ENCODE measurements at regions not wholly inside any gene's neighbourhood (a gene's known extent, or its start where the extent isn't known, plus 50 kb on each side); places are given as distances from the start of the nearest gene placed in this dataset.

- no peaks in the 10 kb centered on the region for H3K79me1 ChIP-seq (ENCODE audit: insufficient read depth, low read depth, low read length, poor library complexity, severe bottlenecking)
- DNase-seq = no peak
- no peak overlapping the region for H2BK12ac ChIP-seq (ENCODE audit: insufficient read length, low read depth, low read length)
- no peak for TF ChIP-seq CTCF (conservative IDR thresholded peaks at IDR 0.05)
- no peak overlapping the region for H3K56ac ChIP-seq (ENCODE audit: insufficient read length, low read depth, low read length)
- no peak overlapping the region for H3K27ac ChIP-seq (ENCODE audit: insufficient read length, low read depth, low read length)
- no peak overlapping the region for H2BK15ac ChIP-seq (ENCODE audit: low read depth, low read length)
- Mint-ChIP-seq H3K27ac (no peak overlapping the region), H3K36me3 (ENCODE audit: insufficient read depth in 1 of 3, low read depth in 3 of 3) (no peaks in the 10 kb centered on the region), H3K4me3 (no peak overlapping the region), H3K27me3 (ENCODE audit: low read depth) (no peaks in the 10 kb centered on the region), H3K9me3 (no peaks in the 10 kb centered on the region), H3K4me1 (peaks cover 11 to 14% of the 10 kb centered on the region in 2 experiments)
- H2AK5ac ChIP-seq (ENCODE audit: insufficient read length, low read length) = no peak overlapping the region
- no peaks in the 10 kb centered on the region for H4K20me1 ChIP-seq (ENCODE audit: control insufficient read depth, insufficient read depth, insufficient read length)
- H2AFZ ChIP-seq (ENCODE audit: low read length) = no peak overlapping the region
- no peaks in the 10 kb centered on the region for H3K23me2 ChIP-seq (ENCODE audit: insufficient read length, low read depth, low read length, poor library complexity, severe bottlenecking)
- no peak overlapping the region for H3K4me2 ChIP-seq (ENCODE audit: insufficient read depth, insufficient read length, low read length)
- no peaks in the 10 kb centered on the region for H3K27me3 ChIP-seq (ENCODE audit: insufficient read depth, low read length)
- H3K4me1 ChIP-seq (ENCODE audit: insufficient read depth, low read length) = no peaks in the 10 kb centered on the region; the same call in 1 of the 2 replicates
- WGBS (ENCODE audit: extremely low coverage, insufficient read length, low lambda C conversion rate) = no CpG with 5 or more reads among the region's 1 CpG
- H3K23ac ChIP-seq (ENCODE audit: insufficient read length, low read depth, low read length) = no peak overlapping the region
- H3K14ac ChIP-seq (ENCODE audit: insufficient read depth, low read length) = no peak overlapping the region
- H3K18ac ChIP-seq (ENCODE audit: insufficient read length, low read depth, low read length) = no peak overlapping the region
- no peak overlapping the region for H2BK20ac ChIP-seq (ENCODE audit: low read depth, low read length, poor library complexity, severe bottlenecking)
- H3K79me2 ChIP-seq (ENCODE audit: insufficient read depth, low read length) = no peaks in the 10 kb centered on the region
- no peak overlapping the region for H2BK5ac ChIP-seq (ENCODE audit: insufficient read length, low read length)
- H2BK120ac ChIP-seq (ENCODE audit: low read depth, low read length, poor library complexity, severe bottlenecking) = no peak overlapping the region
- no peak overlapping the region for H4K8ac ChIP-seq (replicated peaks; ENCODE audit: insufficient read length, low read depth, low read length)
- H3K9ac ChIP-seq (ENCODE audit: extremely low read depth, insufficient read length, low read length) = no peak overlapping the region
- H3K9me3 ChIP-seq (ENCODE audit: control insufficient read depth, low read depth, low read length) = no peaks in the 10 kb centered on the region
- H3T11ph ChIP-seq (ENCODE audit: low read length) = no peak overlapping the region
- H4K5ac ChIP-seq (ENCODE audit: insufficient read length, low read depth, low read length) = no peak overlapping the region
- H4K91ac ChIP-seq (ENCODE audit: insufficient read length, low read depth, low read length) = no peak overlapping the region
- no peak overlapping the region for H3K4ac ChIP-seq (ENCODE audit: low read depth, low read length)
Observed at GRCh38 chr18:51540562-51540961, 343.1 kb upstream of the MEX3C start.
